HG03108 (cell line): ENCODE measurements at regions not wholly inside any gene's neighbourhood (a gene's known extent, or its start where the extent isn't known, plus 50 kb on each side); places are given as distances from the start of the nearest gene placed in this dataset.
"Not testable (repeated sequence)": the region's sequence is repeated elsewhere in the genome, so short reads cannot be mapped to it uniquely, and the experiment has no call there.

ENCODE experiments used
- ATAC-seq: cut with Tn5 transposase; IDR thresholded peaks from one replicate; pipeline ENCODE4 v1.9.1; 2021; ENCODE audit warnings: moderate library complexity; ENCODE audit not compliant: unreplicated experiment

DNA sequence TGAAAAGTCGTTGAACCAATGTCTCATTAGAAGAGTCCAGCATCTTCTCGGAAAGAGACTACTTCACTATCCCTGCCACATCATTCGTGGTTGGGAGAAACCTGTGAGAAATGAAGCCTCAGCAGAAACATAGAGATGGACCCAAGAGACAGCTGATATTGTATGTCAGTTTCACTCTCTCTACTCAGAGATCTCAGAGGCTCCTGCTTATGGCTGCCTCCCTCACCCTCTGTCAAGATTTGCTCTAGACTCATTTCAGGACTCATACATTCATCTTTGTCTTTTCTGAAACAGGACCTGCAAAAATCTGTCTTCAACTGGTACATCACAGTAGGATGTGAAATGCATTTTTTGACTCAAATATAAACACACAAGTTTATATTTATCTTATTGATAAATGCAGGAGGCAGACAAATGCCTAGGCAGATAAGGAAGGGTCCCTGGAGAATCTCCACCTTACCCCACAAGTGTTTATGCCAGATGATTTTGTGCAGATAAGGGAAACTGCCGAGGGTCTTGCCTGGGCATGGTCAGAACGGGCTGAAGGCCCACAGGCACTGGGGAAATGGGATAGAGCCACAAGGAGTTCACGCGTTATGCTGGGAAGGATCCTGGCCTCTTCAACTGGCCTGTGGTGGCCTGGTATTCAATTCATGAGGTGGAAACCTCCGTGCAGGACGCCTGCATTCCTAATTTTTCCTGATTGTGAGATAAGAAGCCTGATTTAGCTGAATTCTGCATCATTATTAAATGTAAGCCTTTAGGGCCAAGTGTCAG, 1834.0 kb upstream of the PCDH20 start:
- ATAC-seq: no peak

GRCh38 chr13:63236667-63237396, 1821.2 kb upstream of the PCDH20 start:
- ATAC-seq: not testable (repeated sequence)

DNA sequence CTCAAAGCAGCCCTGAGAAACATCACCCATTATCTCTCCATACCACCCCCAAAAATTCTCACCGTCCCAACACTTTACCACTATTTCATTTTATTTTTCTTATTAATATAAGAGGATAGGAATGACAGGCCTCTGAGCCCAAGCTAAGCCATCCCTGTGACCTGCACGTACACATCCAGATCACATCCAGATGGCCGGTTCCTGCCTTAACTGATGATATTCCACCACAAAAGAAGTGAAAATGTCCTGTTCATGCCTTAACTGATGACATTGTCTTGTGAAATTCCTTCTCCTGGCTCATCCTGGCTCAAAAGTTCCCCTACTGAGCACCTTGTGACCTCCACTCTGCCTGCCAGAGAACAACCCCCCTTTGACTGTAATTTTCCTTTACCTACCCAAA, 1802.9 kb upstream of the PCDH20 start:
- ATAC-seq: not testable (repeated sequence)

- no peak for ATAC-seq
Measured at GRCh38 chr13:63209330-63210017, 1793.8 kb upstream of the PCDH20 start.

- ATAC-seq: no peak
Measured at GRCh38 chr13:63208826-63209225, 1793.2 kb upstream of the PCDH20 start.

DNA sequence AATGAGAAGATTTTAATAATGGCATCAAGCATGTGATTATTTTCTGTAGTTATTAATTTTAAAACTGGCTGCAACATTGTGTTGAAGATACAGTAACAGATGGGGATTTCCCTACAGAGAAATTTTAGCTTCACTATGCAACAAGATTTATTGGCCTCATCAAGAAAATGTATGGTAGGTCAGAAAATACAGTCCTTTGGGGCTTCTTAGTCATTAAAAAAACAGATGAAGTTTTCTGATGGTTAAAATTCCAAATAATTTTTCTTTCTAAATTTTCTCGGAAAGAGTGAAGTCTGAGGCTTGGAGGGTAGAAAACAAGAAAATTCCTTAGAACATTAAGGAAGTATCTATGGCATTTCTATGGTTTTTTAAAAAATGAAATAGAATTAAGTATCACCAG, 1790.8 kb upstream of the PCDH20 start:
- ATAC-seq: no peak

DNA sequence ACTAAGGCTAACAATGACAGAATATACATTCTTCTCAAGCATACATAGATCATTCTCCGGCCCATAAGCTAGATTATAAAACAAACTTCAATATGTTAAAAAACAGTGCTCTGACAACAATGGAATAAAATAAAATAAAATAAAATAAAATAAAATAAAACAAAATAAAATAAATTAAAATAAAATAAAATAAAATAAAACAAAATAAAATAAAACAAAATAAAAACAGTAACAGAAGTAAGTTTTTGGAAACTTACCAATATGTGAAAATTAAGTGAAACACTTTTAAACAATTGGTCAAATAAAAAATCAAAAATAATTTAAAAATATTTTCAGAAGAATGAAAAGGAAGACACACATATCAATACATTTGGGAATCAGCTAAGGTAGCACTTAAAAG, 1785.8 kb upstream of the PCDH20 start:
- ATAC-seq: no peak

- ATAC-seq: no peak
Measured at GRCh38 chr13:63199508-63199907, 1783.9 kb upstream of the PCDH20 start.

DNA sequence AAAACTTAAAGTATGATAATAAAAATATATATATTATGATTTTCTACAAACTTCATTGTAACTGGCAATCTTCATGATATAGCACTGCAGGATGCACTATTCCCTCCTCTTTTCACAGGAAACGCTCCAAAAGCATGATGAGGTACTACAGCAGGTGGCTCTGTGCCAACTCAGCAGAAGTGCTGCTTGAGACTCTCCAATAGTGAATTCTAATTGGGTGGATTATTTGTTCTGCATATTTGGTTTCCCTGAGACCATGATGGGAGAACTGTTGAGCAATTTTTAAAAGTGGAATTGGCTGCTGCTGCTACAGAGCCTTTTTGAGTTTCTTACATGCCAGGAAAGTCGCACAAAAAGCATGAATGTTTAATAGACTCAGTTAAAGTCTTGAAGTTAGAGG, 1782.4 kb upstream of the PCDH20 start:
- ATAC-seq: no peak

DNA sequence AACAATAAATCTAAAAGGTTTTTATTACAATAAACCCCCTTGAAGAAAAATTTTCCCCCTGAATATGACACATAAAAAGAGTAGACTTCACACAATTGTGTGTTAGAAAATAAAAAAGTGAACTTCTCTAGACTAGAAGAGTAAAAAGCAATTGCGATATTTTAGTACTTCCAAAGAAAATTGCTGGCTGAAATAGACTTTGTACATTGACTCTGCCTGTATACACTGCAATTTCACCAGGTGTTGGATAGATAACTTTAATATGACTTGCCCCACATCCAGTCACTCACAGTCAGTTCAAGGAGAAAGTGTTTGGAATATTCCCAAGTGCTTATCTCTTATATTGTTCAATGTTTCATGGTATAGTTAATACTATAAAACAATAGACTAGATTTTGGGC, 1780.1 kb upstream of the PCDH20 start:
- ATAC-seq: no peak

GRCh38 chr13:63190742-63191141, 1775.1 kb upstream of the PCDH20 start:
- ATAC-seq: no peak

GRCh38 chr13:63190219-63190618, 1774.6 kb upstream of the PCDH20 start:
- ATAC-seq: no peak

GRCh38 chr13:63189712-63190111, 1774.1 kb upstream of the PCDH20 start:
- ATAC-seq: no peak

- ATAC-seq: no peak
Measured at GRCh38 chr13:63184693-63185092, 1769.0 kb upstream of the PCDH20 start.

- no peak for ATAC-seq
Measured at GRCh38 chr13:63175536-63175935, 1759.9 kb upstream of the PCDH20 start.

DNA sequence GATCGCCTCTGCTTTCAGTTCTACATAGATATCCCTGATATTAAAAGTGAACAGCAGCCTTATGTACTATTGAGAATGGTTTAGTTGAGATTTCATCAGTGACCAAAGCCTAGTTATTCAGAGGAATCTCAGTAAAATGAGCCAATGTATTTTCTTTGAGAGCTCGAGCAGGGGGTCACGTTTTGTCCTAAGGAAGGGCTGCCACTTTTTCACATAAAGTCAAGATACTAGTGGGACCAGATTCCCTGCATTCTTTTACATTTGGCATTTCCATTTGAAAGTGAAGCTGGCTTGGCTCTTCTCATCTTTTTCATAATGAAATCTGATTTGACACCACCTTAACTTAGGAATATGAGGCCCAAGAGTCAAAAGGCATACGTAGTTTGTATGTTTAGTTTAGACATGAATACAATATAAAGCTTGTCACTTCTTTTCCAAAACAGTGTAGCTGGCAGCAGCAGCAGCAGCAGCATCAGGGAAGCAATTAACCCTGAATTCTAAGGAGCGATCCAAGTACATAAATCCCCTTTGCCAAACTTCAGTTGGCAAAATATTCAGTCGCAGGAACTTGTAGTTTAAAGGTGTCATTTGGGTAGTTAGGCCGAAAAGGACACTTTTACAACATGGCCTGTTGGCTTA, 1752.2 kb upstream of the PCDH20 start:
- no peak for ATAC-seq

GRCh38 chr13:63166345-63166744, 1750.7 kb upstream of the PCDH20 start:
- no peak for ATAC-seq

GRCh38 chr13:63163903-63164302, 1748.3 kb upstream of the PCDH20 start:
- ATAC-seq: no peak

DNA sequence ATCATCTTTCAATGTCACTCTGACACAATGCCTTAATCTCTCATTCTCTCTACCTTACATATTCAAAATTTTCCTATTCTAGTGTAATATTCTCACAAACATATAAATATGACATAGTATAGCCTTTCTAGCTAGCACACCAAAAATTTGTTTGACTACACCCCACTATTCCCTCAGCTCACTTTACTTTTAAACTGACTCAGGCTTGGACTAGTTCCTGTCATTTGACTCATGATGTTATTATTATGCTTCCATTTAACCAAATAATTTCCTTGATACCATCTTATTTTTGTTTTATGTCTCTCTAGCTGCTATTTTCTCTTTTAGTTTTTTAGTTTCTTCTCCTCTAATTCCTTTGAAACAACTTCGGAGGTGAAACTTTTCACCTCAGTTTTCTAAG, 1745.6 kb upstream of the PCDH20 start:
- no peak for ATAC-seq

GRCh38 chr13:63156816-63157215, 1741.2 kb upstream of the PCDH20 start:
- ATAC-seq: no peak

GRCh38 chr13:63149375-63149774, 1733.7 kb upstream of the PCDH20 start:
- no peak for ATAC-seq
